Stimulated activated naive CD8-positive, alpha-beta T cell treated with anti-CD3 and anti-CD28 coated beads, Interleukin-15, amount 100 ng/mL, for 72 hours (primary cell): ENCODE measurements at regions not wholly inside any gene's neighbourhood (a gene's known extent, or its start where the extent isn't known, plus 50 kb on each side); places are given as distances from the start of the nearest gene placed in this dataset.

Experiments
- ATAC-seq: fragments of 150-1000 bp; cut with Tn5 transposase; 2 replicates; pipeline ENCODE4 v1.10.0; 2021; ENCODE audit warnings: mild to moderate bottlenecking, moderate library complexity
- DNase-seq, 2 donors: peaks; one replicate each; pipeline ENCODE4 v3.0.0; 2021 to 2022
- H3K27ac Mint-ChIP-seq, 2 donors: one replicate each; pipeline ENCODE4 v1.8.0; 2022; ENCODE audit warnings: mild to moderate bottlenecking in 2 of 2, mixed read lengths in 2 of 2, moderate library complexity in 2 of 2
- H3K27me3 Mint-ChIP-seq: one replicate; pipeline ENCODE4 v1.8.0; 2022; ENCODE audit warnings: mixed read lengths
- H3K4me1 Mint-ChIP-seq: one replicate; pipeline ENCODE4 v1.8.0; 2022; ENCODE audit warnings: mild to moderate bottlenecking, mixed read lengths
- H3K4me3 Mint-ChIP-seq, 2 donors: one replicate each; pipeline ENCODE4 v1.8.0; 2022; ENCODE audit warnings: mild to moderate bottlenecking in 2 of 2, mixed read lengths in 2 of 2, moderate library complexity in 1 of 2
- H3K9me3 Mint-ChIP-seq, 2 donors: one replicate each; pipeline ENCODE4 v1.8.0; 2022; ENCODE audit warnings: mixed read lengths in 2 of 2

DNA sequence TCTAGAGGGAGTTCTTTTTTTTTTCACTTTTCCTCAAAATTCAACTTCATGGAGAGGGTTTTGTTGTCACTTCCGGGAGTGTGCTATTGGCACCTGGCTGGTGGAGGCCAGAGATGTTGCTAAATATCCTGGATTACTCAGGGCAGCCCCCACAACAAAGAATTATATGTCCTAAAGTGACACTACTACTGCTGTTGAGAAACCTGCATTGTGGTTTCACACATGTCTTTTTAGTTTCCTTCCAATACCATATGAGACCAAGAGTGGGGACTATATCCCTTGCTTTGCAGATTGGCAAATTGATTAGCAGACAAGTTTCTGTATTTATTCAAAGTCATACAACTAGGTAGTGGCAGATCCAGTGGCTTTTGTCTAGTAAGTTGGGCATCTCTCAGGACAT lies 826.8 kb downstream of the TRIB2 start:
- Mint-ChIP-seq H3K27ac (no peak overlapping the region), H3K4me3 (no peak overlapping the region), H3K27me3 (no peaks in the 10 kb centered on the region), H3K9me3 (peaks cover 0 to 4% of the 10 kb centered on the region in 2 donors), H3K4me1 (no peaks in the 10 kb centered on the region)
- no peak for DNase-seq
- no peak for ATAC-seq

DNA sequence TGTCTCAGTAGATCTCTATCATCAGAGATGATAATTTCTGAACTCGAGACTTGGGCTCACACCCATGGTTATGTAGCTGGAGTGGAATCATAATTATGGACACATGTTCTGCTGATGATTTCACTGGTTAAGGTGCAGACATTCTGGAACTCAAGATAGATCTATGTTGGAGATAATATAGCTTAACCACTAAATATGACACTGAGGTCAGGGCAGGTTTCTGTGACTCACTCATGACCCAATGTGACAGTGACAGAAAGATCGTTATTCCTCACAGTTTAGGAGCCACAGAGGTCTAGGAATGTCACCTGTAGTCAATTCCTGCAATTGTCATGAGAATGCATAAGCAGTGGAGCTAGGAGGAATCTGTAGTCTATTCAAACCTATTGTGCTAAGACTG lies 828.6 kb downstream of the TRIB2 start:
- Mint-ChIP-seq H3K4me3 (no peak overlapping the region), H3K9me3 (peaks cover 0 to 4% of the 10 kb centered on the region in 2 donors), H3K27ac (no peak overlapping the region), H3K4me1 (no peaks in the 10 kb centered on the region), H3K27me3 (no peaks in the 10 kb centered on the region)
- ATAC-seq (no peak), DNase-seq (no peak)

- Mint-ChIP-seq H3K27ac (no peak overlapping the region), H3K9me3 (peaks cover 0 to 4% of the 10 kb centered on the region in 2 donors), H3K4me3 (no peak overlapping the region), H3K4me1 (no peaks in the 10 kb centered on the region), H3K27me3 (no peaks in the 10 kb centered on the region)
- DNase-seq (no peak), ATAC-seq (no peak)
These were observed 829.4 kb downstream of the TRIB2 start for GRCh38 chr2:13546131-13546530.

DNA sequence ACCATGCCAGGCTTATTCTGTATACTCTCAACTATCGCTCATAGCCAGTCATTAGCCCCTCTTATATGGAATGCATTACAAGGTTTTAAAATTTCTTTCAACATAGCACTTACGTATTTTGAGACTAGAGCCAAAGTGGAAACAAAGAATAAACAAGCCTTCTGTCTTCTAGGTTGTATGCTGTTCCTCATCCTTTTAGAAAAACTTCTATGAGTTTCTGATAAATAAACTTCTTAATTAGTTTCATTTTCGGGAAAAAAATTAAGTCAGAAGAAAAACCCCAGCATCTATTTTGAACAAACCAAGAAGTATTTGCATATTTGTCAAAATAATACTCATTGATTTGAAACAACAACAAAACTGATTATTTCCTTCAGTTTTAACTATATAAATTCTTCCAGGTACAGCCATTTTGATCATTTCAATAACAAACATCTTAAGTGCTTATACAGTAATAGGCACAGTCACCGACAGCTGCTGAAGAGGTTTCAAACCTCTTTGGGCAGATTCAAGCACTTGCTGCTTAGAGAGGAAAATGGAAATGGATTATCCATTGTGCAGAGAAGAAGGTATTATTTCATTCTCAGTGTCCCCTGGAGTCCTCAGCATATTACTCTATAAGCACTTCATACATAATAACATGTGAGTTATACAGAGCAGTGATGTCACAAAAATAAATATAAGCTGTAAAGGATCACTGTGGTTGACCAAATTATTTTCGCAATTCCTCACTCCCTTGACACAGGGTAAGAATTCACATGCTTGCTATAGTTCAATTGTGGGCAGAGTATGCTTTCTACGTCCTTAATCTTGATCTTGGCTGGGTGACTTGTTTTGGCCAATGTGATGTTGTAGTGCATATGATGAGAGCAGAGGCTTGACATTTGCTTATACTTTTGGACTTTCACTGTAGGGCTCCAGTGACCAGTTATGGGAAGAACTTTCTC lies 833.8 kb downstream of the TRIB2 start:
- Mint-ChIP-seq H3K4me3 (no peak overlapping the region), H3K27me3 (no peaks in the 10 kb centered on the region), H3K4me1 (no peaks in the 10 kb centered on the region), H3K9me3 (peaks cover 0 to 7% of the 10 kb centered on the region in 2 donors), H3K27ac (no peak overlapping the region)
- ATAC-seq: no peak
- no peak for DNase-seq

DNA sequence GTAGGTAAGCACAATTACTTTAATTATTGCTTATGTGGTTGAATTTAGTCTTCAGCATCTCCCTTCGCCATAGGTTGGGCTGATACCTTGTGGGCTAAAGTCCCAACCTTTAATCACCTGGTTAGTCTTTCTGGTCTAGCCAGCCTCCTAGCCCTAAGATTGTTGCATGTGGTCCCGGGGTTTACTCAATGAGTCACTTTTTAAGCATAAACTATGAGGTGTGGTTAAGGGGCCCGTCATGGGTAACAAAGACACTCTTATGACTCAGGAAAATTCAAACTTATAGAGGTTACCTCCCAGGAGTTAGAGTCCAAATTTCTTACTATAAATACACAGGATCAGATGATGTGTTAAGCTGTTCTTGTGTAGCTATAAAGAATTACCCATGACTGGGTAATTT lies 841.6 kb downstream of the TRIB2 start:
- H3K27ac Mint-ChIP-seq: no peak overlapping the region
- H3K4me1 Mint-ChIP-seq: no peaks in the 10 kb centered on the region
- no peak for DNase-seq
- no peak for ATAC-seq
- H3K9me3 Mint-ChIP-seq: peaks cover 0 to 5% of the 10 kb centered on the region in 2 donors
- no peak overlapping the region for H3K4me3 Mint-ChIP-seq
- H3K27me3 Mint-ChIP-seq: no peaks in the 10 kb centered on the region

DNA sequence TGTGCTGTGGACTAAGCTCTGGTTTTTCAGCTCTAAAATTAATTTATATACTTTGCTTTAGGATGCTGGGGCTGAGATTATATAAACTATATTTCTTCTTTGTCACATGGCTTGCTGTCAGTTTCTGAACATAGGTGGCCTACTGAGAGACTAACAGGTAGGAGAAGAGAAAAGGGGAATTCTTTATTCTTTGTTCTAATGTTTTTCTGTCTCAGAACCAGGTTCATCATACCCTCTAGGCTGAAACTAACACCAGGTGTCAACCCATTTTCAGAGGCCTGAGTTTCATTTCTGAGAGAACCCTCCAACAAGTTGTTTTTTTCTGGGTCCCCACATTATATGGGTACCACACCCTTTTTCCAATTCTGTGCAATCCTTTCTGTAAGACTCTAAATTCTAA lies 843.6 kb downstream of the TRIB2 start:
- no peaks in the 10 kb centered on the region for H3K4me1 Mint-ChIP-seq

GRCh38 chr2:13572466-13572865 lies 855.7 kb downstream of the TRIB2 start:
- ATAC-seq: no peak
- no peak for DNase-seq
- H3K4me1 Mint-ChIP-seq: no peaks in the 10 kb centered on the region
- no peaks in the 10 kb centered on the region for H3K9me3 Mint-ChIP-seq
- no peaks in the 10 kb centered on the region for H3K27me3 Mint-ChIP-seq
- no peak overlapping the region for H3K4me3 Mint-ChIP-seq
- H3K27ac Mint-ChIP-seq: no peak overlapping the region

More for the DNA sequence above, 843.6 kb downstream of the TRIB2 start:
- DNase-seq (no peak), ATAC-seq (no peak)
- Mint-ChIP-seq H3K27ac (no peak overlapping the region), H3K27me3 (no peaks in the 10 kb centered on the region), H3K4me3 (no peak overlapping the region), H3K9me3 (peaks cover 0 to 10% of the 10 kb centered on the region in 2 donors)

- Mint-ChIP-seq H3K4me3 (no peak overlapping the region), H3K9me3 (no peaks in the 10 kb centered on the region), H3K27me3 (no peaks in the 10 kb centered on the region), H3K27ac (no peak overlapping the region), H3K4me1 (no peaks in the 10 kb centered on the region)
- no peak for DNase-seq
- ATAC-seq: no peak
These were observed 858.1 kb downstream of the TRIB2 start for GRCh38 chr2:13574831-13575230.

- ATAC-seq: no peak
- Mint-ChIP-seq H3K9me3 (no peaks in the 10 kb centered on the region), H3K27ac (no peak overlapping the region)
These were observed 859.8 kb downstream of the TRIB2 start for GRCh38 chr2:13576406-13577036.

GRCh38 chr2:13578547-13578946 lies 861.8 kb downstream of the TRIB2 start:
- no peak for ATAC-seq
- Mint-ChIP-seq H3K27ac (no peak overlapping the region), H3K9me3 (no peaks in the 10 kb centered on the region), H3K27me3 (no peaks in the 10 kb centered on the region), H3K4me3 (no peak overlapping the region), H3K4me1 (no peaks in the 10 kb centered on the region)
- DNase-seq: no peak

More at GRCh38 chr2:13576406-13577036, 859.8 kb downstream of the TRIB2 start:
- Mint-ChIP-seq H3K4me1 (no peaks in the 10 kb centered on the region), H3K27me3 (no peaks in the 10 kb centered on the region), H3K4me3 (no peak overlapping the region)
- no peak for DNase-seq

DNA sequence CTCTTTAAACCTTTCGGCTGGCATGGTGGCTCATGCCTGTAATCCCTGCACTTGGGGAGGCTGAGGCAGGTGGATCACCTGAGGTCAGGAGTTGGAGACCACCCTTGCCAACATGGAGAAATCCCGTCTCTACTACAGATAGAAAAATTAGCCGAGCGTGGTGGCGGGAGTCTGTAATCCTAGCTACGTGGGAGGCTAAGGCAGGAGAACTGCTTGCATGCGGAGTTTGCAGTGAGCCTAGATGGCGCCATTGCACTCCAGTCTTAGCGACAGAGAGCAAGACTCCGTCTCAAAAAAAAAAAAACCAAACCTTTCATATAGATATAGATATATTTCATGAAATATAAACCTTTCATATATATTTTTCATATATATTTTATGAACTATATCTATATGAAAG lies 864.7 kb downstream of the TRIB2 start:
- Mint-ChIP-seq H3K4me1 (no peaks in the 10 kb centered on the region), H3K4me3 (no peak overlapping the region), H3K27ac (no peak overlapping the region), H3K9me3 (peaks cover 0 to 6% of the 10 kb centered on the region in 2 donors), H3K27me3 (no peaks in the 10 kb centered on the region)
- no peak for ATAC-seq
- DNase-seq: no peak

DNA sequence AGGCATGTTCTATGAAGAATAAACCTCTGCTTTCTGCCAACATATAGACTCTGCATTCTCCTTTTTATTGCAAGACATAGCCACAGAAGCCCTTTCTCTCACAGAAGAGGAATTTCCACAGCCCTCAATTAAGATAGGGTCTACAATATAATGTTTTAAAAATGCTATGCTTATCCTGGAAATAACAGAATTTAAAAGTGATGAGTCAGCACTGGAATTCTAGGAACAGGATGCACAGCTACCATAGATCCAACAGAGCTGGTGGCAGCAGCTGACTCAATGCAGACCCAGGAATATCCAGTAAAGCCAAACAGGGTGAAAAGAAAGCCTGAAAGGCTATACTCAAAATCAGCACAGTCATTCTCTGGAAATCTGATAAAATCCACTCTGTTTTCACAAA lies 866.9 kb downstream of the TRIB2 start:
- H3K4me3 Mint-ChIP-seq: no peak overlapping the region
- no peak for DNase-seq
- H3K27ac Mint-ChIP-seq: no peak overlapping the region
- ATAC-seq: no peak
- no peaks in the 10 kb centered on the region for H3K27me3 Mint-ChIP-seq
- no peaks in the 10 kb centered on the region for H3K4me1 Mint-ChIP-seq
- H3K9me3 Mint-ChIP-seq: peaks cover 0 to 6% of the 10 kb centered on the region in 2 donors

DNA sequence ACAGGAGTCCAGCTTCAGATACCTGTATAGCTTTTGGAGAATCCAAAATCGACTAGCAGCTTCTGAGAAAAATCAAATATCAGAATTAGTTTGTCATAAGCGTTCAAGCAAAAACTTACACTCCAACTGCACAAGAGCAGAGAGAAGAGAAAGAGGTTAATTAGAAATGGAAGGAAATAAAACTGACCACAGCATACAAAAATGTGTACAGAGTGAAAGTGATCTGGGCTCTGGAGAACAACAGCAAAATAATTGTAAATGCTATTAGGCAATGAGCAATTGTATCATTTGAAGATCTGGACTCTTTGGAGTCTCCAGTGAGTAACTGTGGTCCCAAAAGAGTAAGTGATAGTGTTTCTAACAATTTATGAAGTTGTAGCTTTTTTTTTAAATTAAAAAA lies 867.3 kb downstream of the TRIB2 start:
- H3K4me1 Mint-ChIP-seq: no peaks in the 10 kb centered on the region

DNA sequence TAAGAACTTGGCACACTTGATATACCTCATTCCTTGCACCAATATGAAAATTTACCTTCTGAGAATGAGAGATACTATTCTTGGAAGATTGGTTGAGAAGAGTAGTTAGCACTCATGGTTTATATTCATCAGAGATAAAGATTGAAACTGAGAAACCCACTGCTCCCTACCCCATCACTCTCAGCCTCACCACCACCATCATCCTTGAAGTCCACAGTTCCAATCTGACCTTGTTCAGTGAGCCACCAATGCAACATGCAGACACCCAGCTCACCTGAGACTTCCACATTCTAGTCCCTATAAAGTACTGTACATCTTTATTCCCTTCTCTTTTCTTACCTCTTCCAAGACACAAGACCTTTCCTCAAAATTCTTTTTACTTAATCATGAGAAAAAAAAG lies 869.0 kb downstream of the TRIB2 start:
- no peak overlapping the region for H3K4me3 Mint-ChIP-seq
- no peaks in the 10 kb centered on the region for H3K27me3 Mint-ChIP-seq
- ATAC-seq: no peak
- H3K27ac Mint-ChIP-seq: no peak overlapping the region
- no peaks in the 10 kb centered on the region for H3K4me1 Mint-ChIP-seq
- DNase-seq: no peak
- peaks cover 0 to 17% of the 10 kb centered on the region in 2 donors for H3K9me3 Mint-ChIP-seq

More for the DNA sequence above, 867.3 kb downstream of the TRIB2 start:
- DNase-seq (no peak), ATAC-seq (no peak)
- peaks cover 0 to 6% of the 10 kb centered on the region in 2 donors for H3K9me3 Mint-ChIP-seq
- no peaks in the 10 kb centered on the region for H3K27me3 Mint-ChIP-seq
- H3K4me3 Mint-ChIP-seq: no peak overlapping the region
- H3K27ac Mint-ChIP-seq: no peak overlapping the region

- no peaks in the 10 kb centered on the region for H3K4me1 Mint-ChIP-seq
- H3K27ac Mint-ChIP-seq: no peak overlapping the region
- ATAC-seq (no peak), DNase-seq (no peak)
- H3K4me3 Mint-ChIP-seq: no peak overlapping the region
- H3K9me3 Mint-ChIP-seq: peaks cover 12% of the 10 kb centered on the region in 2 donors
- H3K27me3 Mint-ChIP-seq: no peaks in the 10 kb centered on the region
These were observed 879.5 kb downstream of the TRIB2 start for GRCh38 chr2:13596233-13596632.

GRCh38 chr2:13597176-13597575 lies 880.4 kb downstream of the TRIB2 start:
- no peak for ATAC-seq

More at GRCh38 chr2:13597176-13597575, 880.4 kb downstream of the TRIB2 start:
- DNase-seq: no peak
- Mint-ChIP-seq H3K27ac (no peak overlapping the region), H3K4me1 (no peaks in the 10 kb centered on the region), H3K9me3 (peaks cover 8 to 9% of the 10 kb centered on the region in 2 donors), H3K4me3 (no peak overlapping the region), H3K27me3 (no peaks in the 10 kb centered on the region)
